OCI-LY7 (cell line): ENCODE measurements at regions not wholly inside any gene's neighbourhood (a gene's known extent, or its start where the extent isn't known, plus 50 kb on each side); places are given as distances from the start of the nearest gene placed in this dataset.

Experiments used
- CTCF ChIP-seq: fragments of 200-600 bp; sonication (generic); conservative IDR thresholded peaks from 2 replicates; pipeline ENCODE4 v1.5.1; 2014; ENCODE audit warnings: mild to moderate bottlenecking, antibody characterized with exemption, low read length, moderate library complexity, mixed read lengths
- EZH2phosphoT487 ChIP-seq: fragments of 200-600 bp; sonication (generic); IDR thresholded peaks from 2 replicates; pipeline ENCODE4 v1.6.1; 2018; ENCODE audit warnings: low read depth, borderline replicate concordance, mild to moderate bottlenecking, mixed run types, antibody characterized with exemption, low read length, moderate library complexity, mixed read lengths

GRCh38 chr6:139518556-139519091, 144.2 kb upstream of the CITED2 start:
- no peak for TF ChIP-seq CTCF
- TF ChIP-seq EZH2phosphoT487: no peak
